ENCODE measurements at regions not wholly inside any gene's neighbourhood (a gene's known extent, or its start where the extent isn't known, plus 50 kb on each side); places are given as distances from the start of the nearest gene placed in this dataset.

- no peak for TF ChIP-seq CTCF (IDR thresholded peaks at IDR 0.05; ENCODE audit: low read depth, low read length, missing control alignments)
- H3K4me3 ChIP-seq (replicated peaks; ENCODE audit: low read depth, low read length), result no peak overlapping the region
- no peak for DNase-seq (ENCODE audit: extremely low read depth, low read depth)
Observed at GRCh38 chr5:149435660-149436059, 56.6 kb upstream of the IL17B start.

GRCh38 chr5:149435015-149435376 is 55.9 kb upstream of the IL17B start:
- DNase-seq (ENCODE audit: extremely low read depth, low read depth), result no peak
- H3K4me3 ChIP-seq (replicated peaks; ENCODE audit: low read depth, low read length), result no peak overlapping the region
- no peak for TF ChIP-seq CTCF (IDR thresholded peaks at IDR 0.05; ENCODE audit: low read depth, low read length, missing control alignments)

- no peak for DNase-seq (ENCODE audit: extremely low read depth, low read depth)
- H3K4me3 ChIP-seq (replicated peaks; ENCODE audit: low read depth, low read length), result no peak overlapping the region
- peak; percentile 89 for TF ChIP-seq CTCF (IDR thresholded peaks at IDR 0.05; ENCODE audit: low read depth, low read length, missing control alignments)
Observed at GRCh38 chr5:149434162-149435014, 55.3 kb upstream of the IL17B start.

- no peak for DNase-seq (ENCODE audit: extremely low read depth, low read depth)
- no peak for TF ChIP-seq CTCF (IDR thresholded peaks at IDR 0.05; ENCODE audit: low read depth, low read length, missing control alignments)
- H3K4me3 ChIP-seq (replicated peaks; ENCODE audit: low read depth, low read length), result no peak overlapping the region
Observed at GRCh38 chr5:149433524-149434131, 54.5 kb upstream of the IL17B start.

GRCh38 chr5:149432911-149433401 is 53.9 kb upstream of the IL17B start:
- no peak for TF ChIP-seq CTCF (IDR thresholded peaks at IDR 0.05; ENCODE audit: low read depth, low read length, missing control alignments)
- no peak for DNase-seq (ENCODE audit: extremely low read depth, low read depth)
- H3K4me3 ChIP-seq (replicated peaks; ENCODE audit: low read depth, low read length), result no peak overlapping the region

- H3K4me3 ChIP-seq (replicated peaks; ENCODE audit: low read depth, low read length), result no peak overlapping the region
- TF ChIP-seq CTCF (IDR thresholded peaks at IDR 0.05; ENCODE audit: low read depth, low read length, missing control alignments), result no peak
- no peak for DNase-seq (ENCODE audit: extremely low read depth, low read depth)
Observed at GRCh38 chr5:149432376-149432775, 53.3 kb upstream of the IL17B start.

Measured in HFF-Myc (cell line).